ENCODE measurements at regions not wholly inside any gene's neighbourhood (a gene's known extent, or its start where the extent isn't known, plus 50 kb on each side); places are given as distances from the start of the nearest gene placed in this dataset.

DNA sequence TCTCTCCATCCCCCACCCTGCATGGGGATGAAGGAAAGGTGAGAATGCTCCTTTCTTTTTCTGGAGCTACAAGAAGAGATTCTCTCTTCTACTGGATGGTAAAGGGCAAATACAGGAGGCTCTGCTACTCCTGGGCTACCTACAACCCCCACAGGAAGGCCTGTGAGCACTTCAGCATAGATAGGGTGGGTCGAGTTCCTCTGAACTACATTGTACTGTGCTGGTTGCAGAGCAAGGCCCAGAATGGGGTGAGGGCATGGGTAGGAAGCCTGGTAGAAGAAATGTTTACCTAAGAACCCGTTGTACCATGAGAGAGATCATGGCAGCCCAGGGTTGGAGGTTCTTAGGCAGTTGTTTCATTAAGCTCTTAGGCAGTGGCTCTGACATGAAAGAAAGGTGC, 510.4 kb downstream of the MID1IP1 start:
- TF ChIP-seq, protein P1, sequence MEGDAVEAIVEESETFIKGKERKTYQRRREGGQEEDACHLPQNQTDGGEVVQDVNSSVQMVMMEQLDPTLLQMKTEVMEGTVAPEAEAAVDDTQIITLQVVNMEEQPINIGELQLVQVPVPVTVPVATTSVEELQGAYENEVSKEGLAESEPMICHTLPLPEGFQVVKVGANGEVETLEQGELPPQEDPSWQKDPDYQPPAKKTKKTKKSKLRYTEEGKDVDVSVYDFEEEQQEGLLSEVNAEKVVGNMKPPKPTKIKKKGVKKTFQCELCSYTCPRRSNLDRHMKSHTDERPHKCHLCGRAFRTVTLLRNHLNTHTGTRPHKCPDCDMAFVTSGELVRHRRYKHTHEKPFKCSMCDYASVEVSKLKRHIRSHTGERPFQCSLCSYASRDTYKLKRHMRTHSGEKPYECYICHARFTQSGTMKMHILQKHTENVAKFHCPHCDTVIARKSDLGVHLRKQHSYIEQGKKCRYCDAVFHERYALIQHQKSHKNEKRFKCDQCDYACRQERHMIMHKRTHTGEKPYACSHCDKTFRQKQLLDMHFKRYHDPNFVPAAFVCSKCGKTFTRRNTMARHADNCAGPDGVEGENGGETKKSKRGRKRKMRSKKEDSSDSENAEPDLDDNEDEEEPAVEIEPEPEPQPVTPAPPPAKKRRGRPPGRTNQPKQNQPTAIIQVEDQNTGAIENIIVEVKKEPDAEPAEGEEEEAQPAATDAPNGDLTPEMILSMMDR (conservative IDR thresholded peaks at IDR 0.05; ENCODE audit: low read depth, low read length), result no peak
- no peak for DNase-seq (ENCODE audit: low read depth)
- H3K4me3 ChIP-seq (ENCODE audit: low read depth, low read length), result no peak overlapping the region

DNA sequence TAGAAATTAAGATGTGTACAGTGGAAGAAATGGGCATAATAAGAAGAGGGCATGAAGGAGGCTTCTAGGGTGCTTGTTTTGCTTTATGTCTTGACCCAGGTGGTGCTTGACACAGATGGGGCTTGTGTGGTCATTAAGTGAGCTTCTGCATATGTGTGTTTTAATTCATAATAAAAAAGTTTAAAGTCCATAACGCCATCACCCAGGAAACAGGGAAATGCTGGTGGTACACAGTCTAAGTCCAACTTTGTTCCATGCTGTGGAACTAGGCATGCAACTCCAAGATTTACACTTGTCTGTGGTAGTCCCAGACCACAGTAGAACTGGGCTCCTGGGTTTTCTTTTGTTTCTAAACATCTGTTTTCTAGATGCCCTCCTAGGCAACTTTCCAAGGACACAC, 511.9 kb downstream of the MID1IP1 start:
- no peak overlapping the region for H3K4me3 ChIP-seq (ENCODE audit: low read depth, low read length)
- DNase-seq (ENCODE audit: low read depth), result no peak
- TF ChIP-seq, protein P1 (conservative IDR thresholded peaks at IDR 0.05; ENCODE audit: low read depth, low read length), result no peak

DNA sequence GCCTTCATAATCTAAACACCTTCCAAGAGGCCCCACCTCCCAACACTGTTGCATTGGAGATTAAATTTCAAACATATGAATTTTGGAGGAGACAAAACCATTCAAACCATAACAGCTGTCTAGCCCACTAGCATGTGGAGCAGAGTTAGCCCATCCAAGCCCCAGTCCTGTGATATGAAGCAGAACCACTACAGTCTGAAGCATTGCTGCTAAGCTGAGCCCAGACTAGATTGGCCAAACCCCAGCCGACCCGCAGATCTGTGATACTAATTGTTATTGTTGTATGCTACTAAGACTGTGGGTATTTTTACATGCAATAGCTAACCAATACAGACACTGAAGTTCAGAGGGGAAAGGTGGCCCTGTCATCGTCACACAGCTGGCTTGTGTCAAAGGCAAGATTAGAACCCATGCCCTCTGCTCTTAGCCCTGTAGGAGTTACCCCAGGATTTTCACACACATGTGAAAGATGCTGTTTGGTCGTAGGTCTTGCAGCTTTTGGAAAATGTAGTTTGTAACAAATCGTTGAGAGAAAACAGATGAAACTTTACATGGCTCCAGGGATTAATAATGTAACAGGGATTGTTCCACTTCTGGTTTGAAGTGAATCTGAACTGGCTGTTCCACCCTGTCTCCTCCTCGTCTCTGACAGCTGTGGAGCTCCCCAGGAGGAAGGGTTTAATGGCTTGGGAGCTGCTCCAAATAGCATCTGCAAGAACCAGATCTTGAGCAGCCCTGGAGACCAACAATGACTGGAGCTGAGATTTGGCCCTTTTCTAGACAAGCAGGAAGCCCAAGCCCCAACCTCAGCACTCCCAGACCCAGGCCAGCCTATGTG, 517.5 kb downstream of the MID1IP1 start:
- no peak for DNase-seq (ENCODE audit: low read depth)
- no peak overlapping the region for H3K4me3 ChIP-seq (ENCODE audit: low read depth, low read length)
- TF ChIP-seq, protein P1 (conservative IDR thresholded peaks at IDR 0.05; ENCODE audit: low read depth, low read length), result no peak

DNA sequence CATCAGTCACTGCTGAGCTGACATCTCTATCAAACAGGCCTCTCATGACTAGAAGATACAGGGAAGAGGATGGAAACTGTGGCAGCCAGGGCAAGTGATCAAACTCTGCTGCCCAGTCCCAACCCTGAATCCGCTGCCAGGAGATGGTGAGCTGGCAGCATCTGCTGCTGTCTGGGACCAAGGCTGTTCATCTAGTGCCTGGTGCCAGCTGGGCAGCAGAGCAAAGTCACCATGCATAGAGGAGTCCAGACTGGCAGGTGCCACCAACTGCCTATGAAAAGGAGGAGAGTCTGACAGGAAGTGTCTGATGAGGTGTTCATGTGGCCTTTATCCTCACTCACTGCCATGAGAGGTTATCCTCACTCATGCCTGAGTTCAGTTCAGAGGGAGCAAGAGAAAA, 518.9 kb downstream of the MID1IP1 start:
- H3K4me3 ChIP-seq (ENCODE audit: low read depth, low read length), result no peak overlapping the region
- DNase-seq (ENCODE audit: low read depth), result no peak
- TF ChIP-seq, protein P1 (conservative IDR thresholded peaks at IDR 0.05; ENCODE audit: low read depth, low read length), result no peak

DNA sequence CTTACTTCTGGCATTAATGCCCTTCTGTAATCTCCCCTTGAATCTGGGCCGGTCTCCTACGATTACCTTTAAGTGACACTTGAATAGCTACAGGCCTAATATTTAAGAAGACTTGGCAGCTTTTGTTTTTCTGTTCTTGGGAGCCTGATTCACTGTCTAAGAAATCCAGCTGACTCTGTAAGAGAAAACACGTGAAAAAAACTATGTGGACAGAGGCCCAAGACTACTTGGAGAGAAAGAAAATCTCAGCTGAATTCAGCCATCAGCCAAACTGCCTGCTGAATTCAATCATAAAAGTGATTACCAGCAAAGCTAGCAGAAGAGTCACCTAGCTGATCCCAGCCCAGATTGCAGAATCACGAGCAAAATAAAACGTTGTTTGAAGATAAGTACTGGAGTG, 521.2 kb downstream of the MID1IP1 start:
- TF ChIP-seq, protein P1 (conservative IDR thresholded peaks at IDR 0.05; ENCODE audit: low read depth, low read length), result no peak
- H3K4me3 ChIP-seq (ENCODE audit: low read depth, low read length), result no peak overlapping the region
- no peak for DNase-seq (ENCODE audit: low read depth)

DNA sequence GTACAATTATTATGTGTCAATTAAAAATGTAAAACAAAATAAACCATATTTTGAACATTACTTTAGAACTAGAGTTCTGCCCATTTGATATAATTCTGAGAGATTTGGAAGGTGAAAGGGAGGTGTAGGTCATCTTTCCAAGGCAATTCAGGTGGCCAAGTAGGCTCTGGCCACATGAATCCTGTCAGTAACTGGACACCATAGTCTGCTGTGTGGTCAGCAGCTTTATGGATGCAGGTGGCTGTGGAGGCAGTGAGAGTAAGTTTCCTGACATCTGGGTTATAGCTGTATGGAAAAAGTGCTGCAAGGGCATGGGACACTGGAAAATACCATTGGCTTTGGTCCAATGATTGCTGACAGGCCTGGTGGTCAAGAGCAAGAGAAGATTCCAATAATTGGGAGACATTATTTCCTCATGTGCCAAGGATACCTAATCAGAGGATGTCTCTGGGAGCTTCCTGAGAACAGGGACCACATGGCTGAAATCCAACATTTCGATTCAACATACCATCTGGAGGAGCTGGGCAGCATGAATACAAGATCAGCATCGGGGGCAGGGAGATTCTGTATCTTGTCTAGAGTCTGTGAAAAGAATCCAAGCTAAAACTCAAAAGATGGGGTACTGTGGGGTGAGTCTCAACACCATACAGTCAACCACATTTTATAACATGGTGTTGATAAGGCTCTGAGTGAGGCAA, 523.1 kb downstream of the MID1IP1 start:
- DNase-seq (ENCODE audit: low read depth), result no peak
- TF ChIP-seq, protein P1 (conservative IDR thresholded peaks at IDR 0.05; ENCODE audit: low read depth, low read length), result no peak
- no peak overlapping the region for H3K4me3 ChIP-seq (ENCODE audit: low read depth, low read length)

Data from choroid plexus epithelial cell (primary cell).